Head of caudate nucleus (tissue), 42 donors: ENCODE measurements at regions not wholly inside any gene's neighbourhood (a gene's known extent, or its start where the extent isn't known, plus 50 kb on each side); places are given as distances from the start of the nearest gene placed in this dataset.
"Not testable (repeated sequence)": the region's sequence is repeated elsewhere in the genome, so short reads cannot be mapped to it uniquely, and the experiment has no call there.

Experiments
- DNase-seq, 42 donors: peaks; one replicate each; pipeline versions ENCODE4 v3.0.0 to v3.0.0-alpha.2; 2020 to 2021; ENCODE audit warnings: mixed read lengths in 7 of 42
- intact Hi-C: fragments of 100-400 bp; cut with DNase I; formaldehyde crosslinking; loops from one replicate; pipeline ENCODE4 v1.15.0; 2022

DNA sequence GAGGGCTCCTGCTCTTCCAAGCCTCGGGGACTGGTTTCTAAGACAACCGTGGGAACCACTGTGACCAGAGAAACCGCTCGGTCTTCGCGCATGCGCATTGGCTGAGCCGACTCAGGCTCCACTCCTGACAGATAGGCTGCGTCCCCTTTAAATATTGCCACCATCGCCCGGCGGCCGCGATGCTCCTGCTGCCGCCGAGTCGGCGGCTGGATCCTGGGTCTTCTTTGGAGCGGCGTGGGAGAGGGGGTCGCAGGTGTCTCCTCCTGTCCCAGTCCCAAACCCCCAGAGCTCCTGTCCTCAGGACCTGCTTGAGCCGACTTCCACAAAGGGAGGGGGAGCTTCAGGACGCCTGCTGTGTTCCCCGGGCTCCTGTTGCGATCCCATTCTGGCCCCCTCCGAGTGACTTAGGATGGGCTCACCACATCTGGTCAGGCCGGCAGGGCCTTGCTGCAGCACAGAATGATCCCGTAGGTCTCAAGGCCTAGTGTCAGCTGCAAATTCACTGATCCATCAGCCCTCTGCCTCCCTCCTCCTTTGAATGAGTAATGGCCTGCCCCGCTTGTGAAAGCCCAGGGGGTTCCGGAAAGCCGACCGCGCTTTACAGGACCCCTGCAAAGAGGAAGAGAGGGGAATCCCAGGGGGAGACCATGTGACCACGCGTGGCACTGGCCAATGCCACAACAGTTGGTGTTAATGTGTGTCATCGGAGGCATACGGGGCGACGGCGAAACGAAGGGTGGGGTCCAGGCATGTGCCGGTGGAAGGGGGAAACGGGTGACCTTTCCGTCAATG lies 683.2 kb upstream of the TPTE start:
- DNase-seq = peak in 1 of 42 donors; percentile 25

DNA sequence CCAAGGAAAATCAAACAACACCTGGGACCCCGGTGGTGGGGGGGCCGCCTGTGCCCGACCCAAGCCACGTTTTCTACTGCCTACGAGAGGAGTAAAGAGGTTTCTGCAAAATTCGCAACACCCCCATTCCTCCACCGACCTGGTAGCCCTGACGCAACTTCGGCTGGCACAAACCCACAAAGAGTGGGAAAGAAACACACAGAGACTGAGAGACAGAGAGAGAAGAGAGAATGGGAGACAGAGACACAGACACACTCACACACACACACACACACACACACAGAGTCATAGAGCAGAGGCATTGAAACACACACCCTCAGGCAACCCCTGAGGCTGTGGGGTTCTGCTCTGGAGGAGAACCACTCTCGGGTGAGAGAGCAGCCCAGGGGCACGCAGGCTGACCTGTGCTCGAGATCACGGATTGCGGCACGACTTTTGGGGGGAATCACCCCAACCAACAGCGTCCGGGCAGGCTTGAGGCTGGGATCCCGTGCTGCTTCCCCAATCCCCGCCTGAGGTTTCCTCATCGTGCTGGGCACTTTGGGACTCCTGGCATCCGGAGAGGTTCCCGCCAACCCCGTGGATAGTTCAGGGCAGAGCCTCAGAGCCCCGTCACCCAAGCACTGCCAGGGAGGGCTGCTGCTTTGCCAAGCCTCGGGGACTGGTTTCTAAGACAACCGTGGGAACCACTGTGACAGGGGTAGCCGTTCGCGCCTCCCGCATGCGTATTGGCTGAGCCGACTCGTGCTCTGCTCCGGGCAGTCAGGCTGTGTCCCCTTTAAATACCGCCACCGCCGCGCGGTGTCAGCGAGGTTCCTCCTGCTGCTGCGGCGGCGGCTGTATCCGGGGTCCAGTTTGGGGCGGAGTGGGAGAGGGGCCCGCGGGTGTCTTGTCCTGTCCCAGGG lies 682.4 kb upstream of the TPTE start:
- intact Hi-C loops = no loop called here
- DNase-seq = peak in 10 of 42 donors; percentile 9 to 58 (median 30)

More for the DNA sequence above, 683.2 kb upstream of the TPTE start:
- intact Hi-C loops = no loop called here

DNA sequence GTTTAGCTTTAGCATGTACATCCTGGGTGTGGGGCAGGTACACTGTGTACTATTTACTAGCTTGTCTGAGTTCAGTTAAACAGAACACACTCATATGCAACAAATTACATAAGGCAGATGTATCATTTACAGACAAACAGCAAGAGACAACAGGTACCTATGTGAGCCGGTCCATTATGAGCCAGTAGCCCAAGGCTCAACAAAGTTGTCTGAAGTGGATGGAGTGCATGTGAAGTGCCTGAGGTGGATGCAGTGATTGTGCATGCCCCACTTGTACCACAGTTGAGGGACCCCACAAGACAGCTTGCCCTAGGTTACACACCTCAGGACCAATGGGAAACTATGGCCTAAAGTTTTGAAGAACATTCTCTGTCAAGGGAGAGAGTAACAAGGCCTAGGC lies 677.3 kb upstream of the TPTE start:
- DNase-seq, intact Hi-C loops: not testable (repeated sequence)

DNA sequence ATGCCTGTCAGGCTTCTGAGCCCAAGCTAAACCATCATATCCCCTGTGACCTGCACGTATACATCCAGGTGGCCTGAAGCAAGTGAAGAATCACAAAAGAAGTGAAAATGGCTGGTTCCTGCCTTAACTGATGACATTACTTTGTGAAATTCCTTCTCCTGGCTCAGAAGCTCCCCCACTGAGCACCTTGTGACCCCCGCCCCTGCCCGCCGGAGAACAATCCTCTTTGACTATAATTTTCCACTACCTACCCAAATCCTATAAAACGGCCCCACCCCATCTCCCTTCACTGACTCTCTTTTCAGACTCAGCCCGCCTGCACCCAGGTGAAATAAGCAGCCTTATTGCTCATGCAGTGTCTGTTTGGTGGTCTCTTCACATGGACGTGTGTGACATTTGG lies 673.9 kb upstream of the TPTE start:
- DNase-seq, intact Hi-C loops: not testable (repeated sequence)

DNA sequence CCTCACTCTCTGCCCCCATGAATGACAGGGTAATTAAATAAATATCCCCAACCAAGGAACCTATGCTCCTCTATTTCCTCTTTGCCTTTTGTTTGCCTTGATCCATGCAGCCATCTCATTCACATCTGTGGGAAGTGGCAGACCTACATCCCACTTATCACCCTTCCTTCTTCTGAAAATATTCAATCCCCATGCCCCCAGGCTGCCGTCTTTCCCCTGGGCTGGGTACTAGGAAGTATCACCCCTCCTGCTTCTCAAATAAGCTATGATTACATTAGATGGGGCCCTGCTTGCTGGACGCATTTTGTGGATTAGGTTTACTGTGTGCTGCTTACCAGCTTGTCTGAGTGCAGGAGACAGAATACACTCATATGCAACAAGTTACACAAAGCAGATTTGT lies 670.2 kb upstream of the TPTE start:
- intact Hi-C loops, DNase-seq: not testable (repeated sequence)

DNA sequence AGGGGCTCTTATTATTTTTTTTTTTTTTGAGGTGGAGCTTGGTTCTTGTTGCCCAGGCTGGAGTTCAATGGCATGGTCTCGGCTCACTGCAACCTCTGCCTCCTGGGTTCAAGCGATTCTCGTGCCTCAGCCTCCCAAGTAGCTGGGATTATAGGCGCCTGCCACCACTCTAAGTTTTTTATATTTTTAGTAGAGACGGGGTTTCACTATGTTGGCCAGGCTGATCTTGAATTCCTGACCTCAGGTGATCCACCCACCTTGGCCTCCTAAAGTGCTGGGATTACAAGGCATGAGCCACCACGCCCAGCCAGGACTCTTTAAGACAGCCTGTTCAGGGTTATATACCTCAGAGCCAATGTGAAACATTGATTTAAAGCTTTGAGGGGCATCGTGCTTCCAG lies 669.7 kb upstream of the TPTE start:
- intact Hi-C loops = not testable (repeated sequence)

DNA sequence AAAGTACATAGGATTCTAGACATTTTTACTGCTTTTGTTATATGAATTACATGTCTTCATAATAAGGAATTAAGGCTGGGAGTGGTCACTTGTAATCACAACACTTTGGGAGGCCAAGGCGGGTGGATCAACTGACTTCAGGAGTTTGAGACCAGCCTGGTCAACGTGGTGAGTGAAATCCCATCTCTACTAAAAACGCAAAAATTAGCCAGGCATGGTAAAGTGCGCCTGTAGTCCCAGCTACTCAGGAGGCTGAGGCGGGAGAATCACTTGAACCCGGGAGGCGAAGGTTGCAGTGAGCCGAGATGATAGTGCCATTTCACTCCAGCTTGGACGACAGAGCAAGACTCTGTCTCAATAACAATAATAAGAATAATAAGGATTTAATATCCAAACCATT lies 663.8 kb upstream of the TPTE start:
- DNase-seq, intact Hi-C loops: not testable (repeated sequence)

More for the DNA sequence above, 669.7 kb upstream of the TPTE start:
- DNase-seq = not testable (repeated sequence)

DNA sequence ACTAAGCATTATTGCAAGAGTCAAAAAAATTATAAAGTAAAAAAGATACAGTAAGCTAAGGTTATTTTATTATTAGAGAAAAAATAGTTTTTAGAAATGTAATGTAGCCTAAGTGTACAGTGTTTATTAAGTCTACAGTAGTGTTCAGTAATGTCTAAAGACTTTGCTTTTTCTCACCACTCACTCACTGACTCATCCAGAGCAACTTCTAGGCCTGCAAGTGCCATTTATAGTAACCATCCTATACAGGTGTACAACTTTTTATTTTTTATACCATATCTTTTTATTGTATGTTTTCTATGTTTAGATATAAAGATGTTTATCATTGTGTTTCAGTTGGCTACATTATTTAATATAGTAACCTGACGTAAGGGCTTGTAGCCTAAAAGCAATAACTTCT lies 661.5 kb upstream of the TPTE start:
- peak in 2 of 42 donors; percentile 51 to 60 for DNase-seq
- intact Hi-C loops = not testable (repeated sequence)

DNA sequence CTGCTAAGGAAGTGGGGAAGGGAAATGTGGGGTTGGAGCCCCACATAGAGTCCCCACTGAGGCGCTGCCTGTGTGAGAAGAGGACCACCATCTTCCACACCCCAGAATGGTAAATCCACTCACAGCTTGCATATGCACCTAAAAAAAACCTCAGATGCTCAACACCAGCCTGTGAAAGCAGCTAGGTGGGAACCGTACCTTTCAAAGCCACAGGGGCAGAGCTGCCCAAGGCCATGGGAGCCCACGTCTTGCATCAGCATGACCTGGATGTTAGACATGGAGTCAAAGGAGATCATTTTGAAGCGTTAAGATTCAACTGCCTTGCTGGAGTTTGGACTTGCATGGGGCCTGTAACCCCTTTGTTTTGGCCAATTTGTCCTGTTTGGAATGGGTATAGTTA lies 658.9 kb upstream of the TPTE start:
- DNase-seq, intact Hi-C loops: not testable (repeated sequence)

DNA sequence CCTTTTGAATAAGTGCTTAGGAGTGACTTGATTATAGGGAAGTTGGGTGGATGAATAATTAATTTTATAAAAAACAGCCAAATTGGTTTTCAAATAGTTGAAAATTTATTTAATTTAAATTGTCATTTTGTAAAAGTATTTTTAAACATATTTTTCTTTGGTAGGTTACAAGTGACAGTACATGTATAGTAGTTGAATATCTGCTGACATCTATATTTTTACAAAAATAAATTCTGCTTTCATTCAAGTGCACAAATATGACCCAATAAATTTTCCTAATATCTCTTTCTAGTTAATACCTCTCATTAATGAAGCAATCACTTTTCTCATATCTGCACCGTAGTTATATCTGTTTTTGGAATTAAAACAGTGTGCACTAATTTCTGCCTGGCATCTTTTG lies 653.6 kb upstream of the TPTE start:
- DNase-seq, intact Hi-C loops: not testable (repeated sequence)

DNA sequence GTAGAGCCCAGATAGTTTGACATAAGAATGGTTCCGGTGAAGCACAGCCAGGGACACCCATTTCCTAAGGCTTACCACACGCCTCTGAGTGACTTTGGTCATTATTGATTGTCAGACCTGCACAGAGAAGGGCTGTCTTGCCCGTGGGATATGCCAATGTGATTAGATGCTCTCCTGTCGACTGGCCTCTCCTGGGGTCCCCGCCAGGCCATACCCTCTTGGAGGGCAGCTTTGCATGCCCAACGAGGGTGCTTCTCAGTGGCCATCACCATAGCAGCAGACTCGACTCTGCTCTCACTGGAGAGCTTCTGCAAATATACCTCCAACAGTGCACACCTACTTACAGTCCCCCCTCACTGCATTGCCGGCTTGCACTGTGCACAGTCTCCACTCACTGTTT lies 648.3 kb upstream of the TPTE start:
- intact Hi-C loops, DNase-seq: not testable (repeated sequence)

DNA sequence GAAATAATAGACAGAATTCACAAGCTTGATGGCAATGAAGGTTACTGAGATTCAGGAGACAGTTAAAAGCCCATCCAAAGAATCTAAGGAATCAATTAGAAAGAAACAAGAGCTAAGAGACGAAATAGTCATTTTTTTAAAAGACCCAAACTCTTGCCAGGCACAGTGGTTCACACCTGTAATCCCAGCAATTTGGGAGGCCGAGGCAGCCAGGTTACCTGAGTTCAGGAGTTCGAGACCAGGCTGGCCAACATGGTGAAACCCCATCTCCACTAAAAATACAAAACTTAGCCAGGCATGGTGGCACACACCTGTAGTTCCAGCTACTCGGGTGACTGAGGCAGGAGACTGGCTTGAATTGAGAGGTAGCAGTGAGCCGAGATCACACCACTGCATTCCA lies 647.2 kb upstream of the TPTE start:
- DNase-seq, intact Hi-C loops: not testable (repeated sequence)

DNA sequence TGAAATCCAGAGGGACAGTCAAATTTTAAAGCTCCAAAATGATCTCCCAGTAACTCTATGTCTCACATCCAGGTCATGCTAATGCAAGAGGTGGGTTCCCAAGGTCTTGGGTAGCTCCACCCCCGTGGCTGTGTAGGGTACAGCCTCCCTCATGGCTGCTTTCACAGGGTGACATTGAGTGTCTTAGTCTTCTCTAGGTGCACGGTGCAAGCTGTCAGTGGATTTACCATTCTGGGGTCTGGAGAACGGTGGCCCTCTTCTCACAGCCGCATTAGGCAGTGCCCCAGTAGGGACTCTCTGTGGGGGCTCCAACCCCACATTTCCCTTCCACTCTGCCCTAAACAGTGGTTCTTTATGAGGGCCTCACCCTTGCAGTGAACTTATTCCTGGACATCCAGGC lies 640.0 kb upstream of the TPTE start:
- DNase-seq, intact Hi-C loops: not testable (repeated sequence)

DNA sequence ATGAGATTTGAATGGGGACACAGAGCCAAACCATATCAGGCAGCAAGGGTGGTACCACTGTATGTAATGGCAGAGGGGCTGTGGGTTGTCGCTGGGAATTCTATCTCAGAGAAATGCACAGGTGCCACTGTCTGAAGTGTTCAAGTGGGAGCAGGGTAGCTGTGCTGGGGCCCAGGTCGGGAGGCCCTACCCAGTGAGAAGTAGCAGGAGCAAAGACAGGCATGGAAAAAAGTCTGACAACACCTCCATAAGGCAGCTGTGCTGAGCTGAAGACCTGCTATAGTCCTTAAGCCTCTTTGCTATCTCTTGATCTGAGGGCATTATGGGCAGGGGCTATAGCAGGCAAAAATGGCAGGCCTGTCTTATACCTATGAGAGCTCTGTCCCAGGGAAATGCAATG lies 638.3 kb upstream of the TPTE start:
- intact Hi-C loops = not testable (repeated sequence)
- peak in 1 of 42 donors; percentile 36 for DNase-seq

DNA sequence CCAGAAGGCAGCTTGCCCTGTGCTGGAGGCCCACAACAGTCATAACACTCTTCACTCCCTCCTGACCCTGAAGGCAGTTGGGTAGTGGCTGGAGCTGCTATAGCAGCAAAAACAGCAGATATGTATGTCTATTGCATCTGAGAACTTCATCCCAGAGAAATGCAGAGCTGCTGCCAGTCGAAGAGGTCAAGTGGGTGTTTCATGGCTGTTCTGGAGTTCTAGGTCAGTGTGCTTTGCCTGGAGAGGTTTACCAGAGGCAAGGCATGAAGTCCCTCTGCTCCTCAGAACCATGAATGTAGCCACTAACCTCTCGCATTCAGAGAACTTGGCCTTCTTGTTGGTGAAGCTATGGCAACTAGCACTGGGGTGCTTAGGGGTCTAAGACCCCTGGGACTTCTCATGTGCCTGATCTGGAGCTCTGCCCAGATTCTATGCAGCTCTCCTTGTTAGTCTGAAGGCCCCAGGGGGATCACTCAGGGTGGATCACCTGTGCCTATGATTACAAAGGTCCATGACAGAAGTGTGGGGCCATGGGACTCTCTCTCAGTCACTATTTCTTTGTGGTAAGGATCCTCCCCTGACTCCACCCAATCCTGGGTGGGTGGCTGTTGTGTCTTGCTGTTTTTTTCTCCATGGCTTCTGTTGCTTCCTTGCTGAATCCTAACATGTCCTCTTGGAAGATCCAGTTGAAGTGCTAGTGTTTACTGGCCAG lies 637.7 kb upstream of the TPTE start:
- DNase-seq, intact Hi-C loops: not testable (repeated sequence)

DNA sequence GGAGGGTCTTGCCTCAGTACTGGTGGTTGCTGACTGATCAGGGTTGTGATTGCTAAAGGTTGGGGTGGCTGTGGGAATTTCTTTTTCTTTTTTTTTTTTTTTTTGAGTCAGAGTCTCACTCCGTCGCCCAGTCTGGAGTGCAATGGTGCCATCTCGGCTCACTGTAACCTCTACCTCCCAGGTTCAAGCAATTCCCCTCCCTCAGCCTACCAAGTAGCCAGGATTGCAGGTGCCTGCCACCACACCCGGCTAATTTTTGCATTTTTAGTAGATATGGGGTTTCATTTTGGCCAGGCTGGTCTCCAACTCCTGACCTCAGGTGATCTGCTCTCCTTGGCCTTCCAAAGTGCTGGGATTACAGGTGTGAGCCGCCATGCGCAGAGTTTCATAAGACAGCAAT lies 632.9 kb upstream of the TPTE start:
- intact Hi-C loops, DNase-seq: not testable (repeated sequence)

DNA sequence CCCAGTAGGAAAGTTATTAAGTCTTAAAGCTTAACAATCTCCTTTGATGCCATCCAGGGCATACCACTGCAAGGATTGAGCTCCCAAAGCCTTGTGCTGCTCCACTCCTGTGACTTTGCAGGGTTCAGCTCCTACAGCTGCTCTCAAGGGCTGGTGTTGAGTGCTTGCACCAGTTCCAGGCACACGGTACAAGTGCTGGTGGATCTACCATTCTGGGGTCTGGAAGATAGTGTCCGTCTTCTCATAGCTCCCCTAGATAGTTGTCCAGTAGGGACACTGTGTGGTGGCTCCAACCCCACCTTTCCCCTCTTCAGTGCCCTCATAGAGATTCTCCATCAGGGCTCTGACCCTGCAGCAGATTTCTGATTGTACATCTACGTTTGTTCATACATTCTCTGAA lies 617.8 kb upstream of the TPTE start:
- intact Hi-C loops = not testable (repeated sequence)
- peak in 1 of 42 donors; percentile 39 for DNase-seq

DNA sequence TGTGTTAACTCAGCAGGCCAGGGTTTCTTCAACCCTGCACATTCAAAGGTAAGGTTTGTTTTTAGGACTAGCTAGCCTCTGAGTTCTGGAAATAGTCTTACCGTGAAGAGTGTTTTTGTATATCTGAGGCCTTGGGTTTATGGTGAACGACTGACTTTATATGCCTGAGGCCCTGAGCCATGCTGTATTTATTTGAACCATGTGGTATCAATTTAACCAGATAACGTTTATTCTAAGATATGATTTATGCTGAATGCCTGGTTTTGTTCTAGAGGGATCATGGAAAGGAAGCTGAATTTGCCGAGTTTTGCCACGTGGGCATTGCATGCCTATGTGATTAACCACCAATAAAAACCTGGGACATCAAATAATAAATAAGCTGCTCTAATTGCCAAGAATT lies 607.2 kb upstream of the TPTE start:
- intact Hi-C loops, DNase-seq: not testable (repeated sequence)

DNA sequence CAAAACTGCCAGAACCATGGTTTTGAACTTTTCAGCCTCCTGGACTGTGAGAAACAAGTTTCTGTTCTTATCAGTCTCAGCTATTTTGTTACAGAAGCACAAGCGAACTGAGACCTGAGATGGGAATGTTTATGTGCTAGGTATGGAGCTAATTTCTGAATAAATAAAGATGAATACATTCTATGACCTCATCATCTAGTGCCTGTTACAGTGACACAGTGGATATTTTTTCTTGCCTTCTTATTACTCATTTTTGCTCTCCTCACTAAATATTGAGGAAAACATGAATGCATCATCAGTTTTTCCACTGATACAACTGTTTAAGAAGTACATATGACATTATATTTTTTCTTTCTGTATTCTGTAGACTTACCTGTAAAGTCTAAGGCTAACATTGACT lies 601.9 kb upstream of the TPTE start:
- DNase-seq, intact Hi-C loops: not testable (repeated sequence)
